CD4-positive, alpha-beta T cell treated with Interleukin-1 beta for 1 hour (primary cell): ENCODE measurements at regions not wholly inside any gene's neighbourhood (a gene's known extent, or its start where the extent isn't known, plus 50 kb on each side); places are given as distances from the start of the nearest gene placed in this dataset.
A peak's percentile ranks its signal among the peaks of the same experiment; 100 is the strongest.

Source experiments
- DNase-seq, 2 donors: peaks; one replicate each; pipeline ENCODE4 v3.0.0-alpha.2; 2020 to 2022

- no peak for DNase-seq
These were observed 135.1 kb upstream of the GEMIN8 start for GRCh38 chrX:14164828-14165227.

- no peak for DNase-seq
These were observed 95.8 kb upstream of the GEMIN8 start for GRCh38 chrX:14125462-14125861.

GRCh38 chrX:14124562-14124961 is 94.9 kb upstream of the GEMIN8 start:
- DNase-seq = no peak

GRCh38 chrX:14095702-14096101 is 66.0 kb upstream of the GEMIN8 start:
- peak; percentile 23 to 46 for DNase-seq

- DNase-seq = no peak
These were observed 64.5 kb upstream of the GEMIN8 start for GRCh38 chrX:14094191-14094590.

GRCh38 chrX:14084466-14084865 is 54.8 kb upstream of the GEMIN8 start:
- no peak for DNase-seq

- DNase-seq = no peak
These were observed 54.1 kb upstream of the GEMIN8 start for GRCh38 chrX:14083783-14084182.

GRCh38 chrX:14079891-14080430 is 50.3 kb upstream of the GEMIN8 start:
- no peak for DNase-seq
